AG09309 (cell line): ENCODE measurements at regions not wholly inside any gene's neighbourhood (a gene's known extent, or its start where the extent isn't known, plus 50 kb on each side); places are given as distances from the start of the nearest gene placed in this dataset.
"Not testable (repeated sequence)": the region's sequence is repeated elsewhere in the genome, so short reads cannot be mapped to it uniquely, and the experiment has no call there.

Source experiments
- DNase-seq: peaks from one replicate; pipeline ENCODE4 v3.0.0-alpha.2; 2010; ENCODE audit warnings: low read depth
- H3K4me3 ChIP-seq: 2 replicates; pipeline ENCODE4 v1.5.1; 2011; ENCODE audit warnings: mild to moderate bottlenecking, low read depth, low read length, moderate library complexity; ENCODE audit not compliant: control insufficient read depth
- TF ChIP-seq, protein P1 (sequence below): IDR thresholded peaks from 2 replicates; pipeline ENCODE4 v1.5.1; 2011; ENCODE audit warnings: mild to moderate bottlenecking, low read depth, low read length, inconsistent platforms; ENCODE audit not compliant: insufficient read depth, control insufficient read depth; ENCODE audit errors: missing control alignments

DNA sequence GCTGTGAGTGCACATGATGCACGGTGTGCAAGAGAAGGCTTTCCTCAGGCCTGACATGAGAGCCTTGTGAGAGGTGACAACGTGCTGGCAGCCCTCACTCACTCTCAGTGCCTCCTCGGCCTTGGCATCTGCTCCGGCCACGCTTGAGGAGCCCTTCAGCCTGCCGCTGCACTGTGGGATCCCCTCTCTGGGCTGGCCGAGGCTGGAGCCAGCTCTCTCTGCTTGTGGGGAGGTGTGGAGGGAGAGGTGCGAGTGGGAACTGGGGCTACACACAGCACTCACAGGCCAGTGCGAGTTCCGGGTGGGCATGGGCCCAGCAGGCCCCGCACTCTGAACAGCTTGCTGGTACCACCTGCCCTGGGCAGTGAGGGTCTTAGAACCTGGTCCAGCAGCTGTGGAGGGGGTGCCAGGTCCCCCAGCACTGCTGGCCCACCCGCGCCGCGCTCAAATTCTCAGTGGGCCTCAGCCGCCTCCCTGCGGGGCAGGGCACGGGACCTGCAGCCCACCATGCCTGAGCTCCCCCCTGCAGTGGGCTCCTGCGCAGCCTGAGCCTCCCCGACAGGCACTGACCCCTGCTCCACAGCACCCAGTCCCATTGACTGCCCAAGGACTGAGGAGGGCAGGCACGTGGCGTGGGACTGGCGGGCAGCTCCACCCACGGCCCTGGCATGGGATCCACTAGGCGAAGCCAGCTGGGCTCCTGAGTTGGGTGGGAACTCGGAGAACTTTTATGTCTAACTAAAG is 74.9 kb upstream of the BMP5 start:
- TF ChIP-seq, protein P1, sequence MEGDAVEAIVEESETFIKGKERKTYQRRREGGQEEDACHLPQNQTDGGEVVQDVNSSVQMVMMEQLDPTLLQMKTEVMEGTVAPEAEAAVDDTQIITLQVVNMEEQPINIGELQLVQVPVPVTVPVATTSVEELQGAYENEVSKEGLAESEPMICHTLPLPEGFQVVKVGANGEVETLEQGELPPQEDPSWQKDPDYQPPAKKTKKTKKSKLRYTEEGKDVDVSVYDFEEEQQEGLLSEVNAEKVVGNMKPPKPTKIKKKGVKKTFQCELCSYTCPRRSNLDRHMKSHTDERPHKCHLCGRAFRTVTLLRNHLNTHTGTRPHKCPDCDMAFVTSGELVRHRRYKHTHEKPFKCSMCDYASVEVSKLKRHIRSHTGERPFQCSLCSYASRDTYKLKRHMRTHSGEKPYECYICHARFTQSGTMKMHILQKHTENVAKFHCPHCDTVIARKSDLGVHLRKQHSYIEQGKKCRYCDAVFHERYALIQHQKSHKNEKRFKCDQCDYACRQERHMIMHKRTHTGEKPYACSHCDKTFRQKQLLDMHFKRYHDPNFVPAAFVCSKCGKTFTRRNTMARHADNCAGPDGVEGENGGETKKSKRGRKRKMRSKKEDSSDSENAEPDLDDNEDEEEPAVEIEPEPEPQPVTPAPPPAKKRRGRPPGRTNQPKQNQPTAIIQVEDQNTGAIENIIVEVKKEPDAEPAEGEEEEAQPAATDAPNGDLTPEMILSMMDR, result no peak
- no peak for DNase-seq
- H3K4me3 ChIP-seq, result no peak overlapping the region

GRCh38 chr6:55943329-55943728 is 67.9 kb upstream of the BMP5 start:
- DNase-seq, result peak; percentile 10
- H3K4me3 ChIP-seq, result no peak overlapping the region
- TF ChIP-seq, protein P1, result no peak

- no peak for DNase-seq
- H3K4me3 ChIP-seq, result no peak overlapping the region
- TF ChIP-seq, protein P1, result peak; percentile 32
Measured at GRCh38 chr6:55941702-55942101, 66.3 kb upstream of the BMP5 start.

GRCh38 chr6:55937951-55938690 is 62.7 kb upstream of the BMP5 start:
- H3K4me3 ChIP-seq, result no peak overlapping the region
- TF ChIP-seq, protein P1, result no peak
- DNase-seq, result no peak

DNA sequence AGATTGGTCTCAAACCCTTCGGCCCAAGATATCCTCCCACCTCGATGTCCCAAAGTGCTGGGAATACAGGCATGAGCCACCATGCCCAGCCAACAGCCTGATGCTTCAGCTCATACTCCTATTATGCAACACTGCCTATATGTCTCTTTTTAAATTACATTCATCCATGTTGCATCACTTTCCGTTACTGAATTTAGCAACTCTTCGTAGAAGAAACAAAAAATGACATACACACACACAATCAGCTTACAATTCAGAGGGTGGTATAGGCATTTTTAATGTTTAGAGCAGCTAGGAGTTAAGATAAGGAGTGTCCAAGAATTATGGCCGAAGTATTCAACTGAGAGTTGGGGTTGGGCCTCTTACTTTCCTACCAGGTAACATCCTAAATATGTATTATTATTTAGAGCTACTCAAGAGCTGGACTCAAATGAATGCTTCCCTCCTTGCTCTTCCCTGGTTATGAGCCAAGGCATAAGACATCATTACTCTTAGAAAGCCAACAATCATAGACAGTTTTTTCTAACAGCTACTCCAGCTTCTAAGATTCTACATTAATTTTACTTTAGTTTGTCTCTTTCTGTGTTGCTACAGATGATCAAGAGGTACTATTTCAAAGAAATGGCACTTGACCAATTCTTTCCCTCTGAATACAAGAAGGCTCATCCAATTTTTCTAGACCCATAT is 62.0 kb upstream of the BMP5 start:
- TF ChIP-seq, protein P1, result no peak
- H3K4me3 ChIP-seq, result no peak overlapping the region
- DNase-seq, result no peak

GRCh38 chr6:55931101-55931500 is 55.7 kb upstream of the BMP5 start:
- DNase-seq, result no peak
- TF ChIP-seq, protein P1, result no peak

GRCh38 chr6:55927713-55928112 is 52.3 kb upstream of the BMP5 start:
- H3K4me3 ChIP-seq, DNase-seq: not testable (repeated sequence)

More at GRCh38 chr6:55931101-55931500, 55.7 kb upstream of the BMP5 start:
- no peak overlapping the region for H3K4me3 ChIP-seq
